Tibial nerve (tissue), 4 donors: ENCODE measurements at regions not wholly inside any gene's neighbourhood (a gene's known extent, or its start where the extent isn't known, plus 50 kb on each side); places are given as distances from the start of the nearest gene placed in this dataset.

Source experiments
- EP300 ChIP-seq, 2 donors: sonication (generic); formaldehyde crosslinking; IDR thresholded peaks; one replicate each; pipeline ENCODE4 v1.6.1; 2017; ENCODE audit warnings: antibody characterized with exemption in 2 of 2, mild to moderate bottlenecking in 1 of 2
- TF ChIP-seq, protein P1 (sequence below), 5 experiments: fragments of 200-600 bp in 3 of 5; fragments of 450-650 bp in 2 of 5; sonication (generic) in 3 of 5; IDR thresholded peaks; one replicate each; pipeline ENCODE4 v1.5.1; 2016 to 2019; ENCODE audit warnings: antibody characterized with exemption in 5 of 5, mild to moderate bottlenecking in 3 of 5, moderate library complexity in 2 of 5

- TF ChIP-seq EP300 (IDR thresholded peaks at IDR 0.05), result no peak
- TF ChIP-seq, protein P1, sequence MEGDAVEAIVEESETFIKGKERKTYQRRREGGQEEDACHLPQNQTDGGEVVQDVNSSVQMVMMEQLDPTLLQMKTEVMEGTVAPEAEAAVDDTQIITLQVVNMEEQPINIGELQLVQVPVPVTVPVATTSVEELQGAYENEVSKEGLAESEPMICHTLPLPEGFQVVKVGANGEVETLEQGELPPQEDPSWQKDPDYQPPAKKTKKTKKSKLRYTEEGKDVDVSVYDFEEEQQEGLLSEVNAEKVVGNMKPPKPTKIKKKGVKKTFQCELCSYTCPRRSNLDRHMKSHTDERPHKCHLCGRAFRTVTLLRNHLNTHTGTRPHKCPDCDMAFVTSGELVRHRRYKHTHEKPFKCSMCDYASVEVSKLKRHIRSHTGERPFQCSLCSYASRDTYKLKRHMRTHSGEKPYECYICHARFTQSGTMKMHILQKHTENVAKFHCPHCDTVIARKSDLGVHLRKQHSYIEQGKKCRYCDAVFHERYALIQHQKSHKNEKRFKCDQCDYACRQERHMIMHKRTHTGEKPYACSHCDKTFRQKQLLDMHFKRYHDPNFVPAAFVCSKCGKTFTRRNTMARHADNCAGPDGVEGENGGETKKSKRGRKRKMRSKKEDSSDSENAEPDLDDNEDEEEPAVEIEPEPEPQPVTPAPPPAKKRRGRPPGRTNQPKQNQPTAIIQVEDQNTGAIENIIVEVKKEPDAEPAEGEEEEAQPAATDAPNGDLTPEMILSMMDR (IDR thresholded peaks at IDR 0.05), result no peak
Observed at GRCh38 chr7:21149809-21150208, 278.1 kb upstream of the SP4 start.
